UCSD-AML1 (cell line): ENCODE measurements at regions not wholly inside any gene's neighbourhood (a gene's known extent, or its start where the extent isn't known, plus 50 kb on each side); places are given as distances from the start of the nearest gene placed in this dataset.
A peak's percentile ranks its signal among the peaks of the same experiment; 100 is the strongest.

ENCODE experiments used
- DNase-seq: peaks from one replicate; lab custom pipeline; 2025; ENCODE audit not compliant: unreplicated experiment; lab: John Stamatoyannopoulos, UW

DNA sequence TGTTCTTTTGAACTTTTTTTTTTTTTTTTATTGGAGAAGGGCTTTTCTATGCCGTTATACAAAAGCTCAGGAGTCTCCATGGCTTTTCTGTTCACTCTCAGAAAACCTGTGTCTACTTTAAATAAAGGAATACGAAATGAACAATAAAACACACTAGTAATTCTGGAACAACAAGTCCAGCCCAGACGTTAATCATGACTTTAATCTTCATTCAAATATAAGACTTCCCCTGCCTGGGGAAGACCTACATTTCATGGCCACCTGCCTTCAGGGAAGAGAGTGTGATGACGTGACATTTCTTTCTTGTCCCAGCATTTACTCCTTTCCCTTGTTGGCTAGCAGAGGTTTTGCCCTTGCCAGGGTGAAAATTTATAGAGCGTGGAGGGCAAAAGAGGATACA, 564.5 kb downstream of the PDCD6IP start:
- no peak for DNase-seq

DNA sequence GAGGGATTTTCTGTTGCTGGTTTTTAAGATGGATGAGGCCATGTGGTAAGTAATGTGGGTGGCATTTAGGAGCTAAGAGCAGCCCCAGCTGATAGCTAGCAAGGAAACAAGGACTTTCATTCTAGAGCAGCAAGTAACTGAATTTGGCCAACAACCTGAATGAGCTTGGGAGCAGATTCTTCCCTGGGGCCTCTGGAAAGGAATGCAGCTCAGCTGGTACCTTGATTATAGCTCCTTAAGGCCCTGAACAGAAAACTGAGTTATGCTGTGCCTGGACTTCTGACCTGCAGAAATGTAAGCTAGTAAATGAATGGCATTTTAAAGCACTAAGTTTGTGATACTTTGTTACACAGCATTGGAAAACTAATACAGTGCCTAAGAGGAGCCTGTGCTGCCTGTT, 565.5 kb downstream of the PDCD6IP start:
- no peak for DNase-seq

DNA sequence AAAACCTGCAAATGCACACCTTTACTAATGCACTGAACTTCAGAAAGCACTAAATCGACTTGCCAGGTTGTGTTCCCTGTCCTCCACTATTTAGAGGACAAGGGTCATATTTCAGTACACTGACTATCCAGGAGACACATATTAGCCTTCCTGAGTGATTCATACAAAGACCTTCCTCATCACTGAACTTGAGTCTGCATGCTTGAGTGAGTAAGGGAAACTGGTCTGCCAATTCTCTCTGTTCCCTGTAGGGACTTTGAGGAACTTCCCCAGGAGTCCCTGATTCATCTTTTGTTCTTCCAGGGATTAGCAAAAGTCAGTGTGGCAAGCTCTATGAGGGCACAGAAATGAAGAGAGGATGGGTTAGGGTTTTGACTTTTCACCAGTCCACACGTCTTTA, 565.9 kb downstream of the PDCD6IP start:
- DNase-seq = no peak

DNA sequence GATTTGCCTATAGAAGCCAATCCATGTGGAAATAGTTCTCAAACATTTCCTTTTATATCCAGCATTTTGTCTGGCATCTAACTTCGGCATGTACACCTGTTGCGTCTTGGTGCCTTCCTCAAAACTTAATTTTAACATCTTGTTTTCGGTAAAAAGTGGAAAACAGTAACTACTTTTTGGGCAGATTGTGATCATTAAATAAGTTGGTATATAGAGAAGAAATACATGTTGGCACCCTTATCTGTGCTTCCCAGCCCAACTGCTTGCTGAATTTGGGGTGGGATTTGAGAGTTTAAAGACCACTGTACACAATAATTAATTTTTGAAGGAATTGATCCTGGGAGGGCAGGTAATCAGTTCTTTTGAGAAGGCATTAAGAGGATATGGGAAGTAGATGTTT, 566.8 kb downstream of the PDCD6IP start:
- DNase-seq = no peak

DNA sequence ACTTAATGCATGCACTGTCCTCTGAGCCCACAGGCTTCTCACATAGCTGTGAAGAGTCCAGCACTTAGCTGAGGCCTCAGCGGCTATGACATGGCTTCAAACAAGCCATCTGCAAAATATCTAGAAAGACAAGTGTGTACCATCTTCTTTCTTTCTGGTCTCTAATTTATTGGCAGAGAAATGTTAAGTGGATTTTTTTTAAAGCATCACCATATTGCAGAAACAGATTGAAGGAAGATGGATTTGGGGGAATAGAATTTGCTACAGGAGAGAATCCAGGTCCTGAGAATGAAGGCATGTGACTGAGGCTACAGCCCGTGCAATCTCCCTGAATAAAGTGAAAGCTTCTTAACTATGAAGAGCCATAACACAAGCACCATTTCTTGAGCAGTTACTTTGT, 567.3 kb downstream of the PDCD6IP start:
- DNase-seq = no peak

DNA sequence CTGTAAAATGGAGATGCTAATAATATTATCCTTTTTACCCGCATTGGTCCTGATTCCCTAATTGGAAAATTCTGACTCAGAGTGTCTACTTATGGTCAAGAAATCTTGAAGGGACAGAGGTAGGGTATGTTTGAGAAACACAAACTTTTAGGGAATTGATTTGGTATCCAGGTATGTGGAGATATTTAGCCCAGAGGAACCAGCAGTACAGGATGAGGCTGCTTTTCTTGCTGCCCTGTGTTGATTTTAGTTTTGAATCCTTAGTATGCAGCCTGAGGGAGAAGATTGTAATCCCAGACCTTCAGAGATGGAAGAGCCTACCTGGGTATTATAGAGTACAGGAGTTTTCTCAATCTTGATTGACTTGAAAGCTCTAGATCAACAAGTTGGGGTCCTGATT, 569.1 kb downstream of the PDCD6IP start:
- DNase-seq = no peak

DNA sequence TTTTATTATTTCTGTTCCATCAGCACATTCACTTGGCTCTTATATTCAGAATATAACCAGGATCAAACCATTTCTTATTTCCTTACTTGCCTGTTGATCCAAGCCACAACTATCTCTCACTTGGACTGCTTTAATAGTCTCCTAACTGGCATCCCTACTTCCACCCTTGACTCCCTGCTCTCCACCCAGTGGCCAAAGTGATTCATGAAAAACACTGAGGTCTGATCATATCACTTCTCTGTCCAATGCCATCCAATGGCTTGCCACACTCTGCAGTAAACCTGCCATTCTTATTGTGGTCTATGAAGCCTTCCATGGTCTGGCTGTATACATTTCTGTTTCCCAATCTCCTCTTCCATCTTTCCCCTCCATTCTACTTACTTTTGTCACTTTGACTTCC, 576.1 kb downstream of the PDCD6IP start:
- DNase-seq = no peak

DNA sequence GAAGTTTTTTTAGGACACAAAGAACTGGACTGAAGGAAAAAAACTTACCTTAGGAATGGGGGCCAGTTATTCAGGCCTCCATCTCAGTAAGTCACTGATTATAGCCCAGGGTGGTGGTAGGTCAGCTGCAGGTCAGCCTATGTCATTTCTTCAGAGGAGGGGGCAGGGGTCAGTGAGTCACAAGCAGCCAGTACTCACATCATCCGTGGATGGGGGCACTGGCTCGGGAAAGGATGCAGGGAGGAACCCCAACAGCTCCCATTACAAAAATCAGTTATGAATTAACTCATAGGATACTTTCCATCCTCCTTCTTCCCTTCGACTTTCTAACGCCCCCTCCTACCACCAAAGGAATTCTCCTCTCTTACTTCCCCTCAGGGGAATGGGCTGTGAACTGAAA, 578.3 kb downstream of the PDCD6IP start:
- DNase-seq = no peak

DNA sequence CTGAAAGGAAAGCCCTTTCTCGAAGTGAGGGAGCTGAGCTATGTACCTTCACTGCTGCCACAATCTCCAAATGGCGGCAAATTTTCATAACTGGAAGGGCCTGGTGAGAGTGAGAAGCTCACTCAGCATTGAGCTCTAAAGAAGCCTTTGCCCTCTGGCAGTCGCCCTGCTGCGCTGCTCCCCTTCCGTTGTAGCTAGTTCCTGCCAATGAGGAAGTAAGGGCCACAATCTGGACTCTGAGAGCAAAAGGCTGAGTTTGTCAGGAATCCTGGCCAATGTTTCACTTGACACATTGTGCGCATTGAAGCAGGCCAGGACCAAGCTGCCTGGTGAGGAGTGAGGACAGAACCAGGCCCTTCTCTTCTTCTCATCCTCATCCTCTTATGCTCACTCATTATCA, 579.5 kb downstream of the PDCD6IP start:
- peak; percentile 18 for DNase-seq

DNA sequence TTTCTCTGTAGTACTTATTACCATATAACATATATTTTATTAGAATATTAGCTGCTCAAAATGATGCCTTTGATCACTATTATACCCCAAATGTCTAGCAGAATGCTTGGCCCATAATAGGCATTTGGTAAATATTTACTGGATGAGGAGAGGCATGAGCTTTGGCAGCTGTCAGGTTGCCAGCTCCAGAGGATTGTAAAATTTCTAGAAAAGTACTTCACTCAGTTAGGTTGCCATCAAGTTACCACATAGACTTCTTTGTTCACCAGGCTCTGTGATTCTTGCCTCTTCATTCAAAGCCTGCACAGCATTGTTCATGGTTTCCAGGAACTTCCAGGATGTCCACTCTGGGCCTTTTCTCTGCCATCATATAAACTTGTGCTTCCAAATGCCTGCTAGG, 582.8 kb downstream of the PDCD6IP start:
- DNase-seq = no peak

DNA sequence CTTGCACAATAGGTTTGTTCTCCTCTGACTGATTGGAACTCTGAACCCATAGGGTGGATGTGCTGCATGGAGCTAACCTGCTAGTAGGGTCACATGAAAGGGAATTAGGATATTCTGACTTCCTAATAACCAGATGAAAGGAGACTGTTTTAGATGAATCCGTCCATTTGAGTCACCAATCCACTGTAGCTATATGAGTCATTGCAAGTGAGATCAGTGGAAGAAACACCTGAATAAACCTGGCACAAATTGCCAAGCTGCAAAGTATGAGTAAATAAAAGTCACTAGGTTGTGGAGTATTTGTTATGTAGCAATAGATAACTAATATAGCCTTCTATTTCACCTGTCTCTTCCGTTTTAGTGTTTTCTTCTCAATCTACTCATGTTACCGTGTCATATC, 584.4 kb downstream of the PDCD6IP start:
- DNase-seq = no peak

DNA sequence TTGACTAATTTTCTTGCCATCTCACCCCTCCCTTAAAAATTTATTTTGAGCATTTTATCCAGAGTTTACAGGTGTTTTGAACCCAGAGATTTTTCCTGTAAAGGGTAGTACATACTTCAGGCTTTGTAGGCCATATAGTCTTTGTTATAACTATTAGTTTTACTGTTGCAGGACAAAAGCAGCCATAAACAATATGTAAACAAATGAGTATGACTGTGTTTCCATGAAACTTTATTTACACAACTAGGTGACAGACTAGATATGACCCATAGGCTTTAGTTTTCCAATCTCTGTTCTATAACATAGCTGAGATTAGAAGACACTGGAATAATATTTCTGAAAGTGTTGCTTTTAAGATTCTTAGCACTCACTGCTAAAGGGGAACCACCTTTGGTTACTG, 587.9 kb downstream of the PDCD6IP start:
- no peak for DNase-seq

DNA sequence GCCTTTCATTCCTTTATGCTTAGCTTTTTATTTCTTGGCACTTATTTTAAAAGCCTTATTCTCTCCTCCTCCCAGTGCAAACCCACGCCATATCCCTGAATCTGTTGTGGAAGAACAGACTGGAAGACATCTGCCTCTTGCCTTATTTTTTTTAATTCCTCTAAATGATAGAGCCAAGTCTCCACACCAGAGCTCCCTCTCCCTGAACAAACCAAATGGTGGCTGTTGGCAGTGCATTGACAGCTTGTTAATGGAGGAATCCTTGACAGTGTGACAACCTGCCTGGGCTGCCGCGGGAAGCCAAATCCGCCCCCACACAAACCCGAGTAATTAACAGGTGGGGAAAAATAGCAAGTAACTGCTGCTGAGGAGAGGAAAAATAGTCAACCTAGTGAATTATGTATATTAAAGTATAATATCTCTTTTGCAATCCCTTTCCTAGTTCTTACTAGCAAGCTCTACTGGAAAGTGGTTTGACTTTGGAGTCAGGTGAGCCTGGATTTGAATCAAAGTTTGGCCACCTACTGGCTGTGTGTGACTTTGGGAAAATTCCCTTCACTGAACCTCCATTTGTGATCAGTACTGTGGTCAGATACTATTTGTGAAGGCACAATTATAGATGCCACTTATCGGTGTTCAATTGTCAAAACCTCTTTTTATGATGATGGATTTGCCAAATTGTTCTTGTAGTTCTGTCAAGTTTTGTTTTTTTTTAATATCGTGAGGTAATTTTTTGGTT, 589.6 kb downstream of the PDCD6IP start:
- no peak for DNase-seq

DNA sequence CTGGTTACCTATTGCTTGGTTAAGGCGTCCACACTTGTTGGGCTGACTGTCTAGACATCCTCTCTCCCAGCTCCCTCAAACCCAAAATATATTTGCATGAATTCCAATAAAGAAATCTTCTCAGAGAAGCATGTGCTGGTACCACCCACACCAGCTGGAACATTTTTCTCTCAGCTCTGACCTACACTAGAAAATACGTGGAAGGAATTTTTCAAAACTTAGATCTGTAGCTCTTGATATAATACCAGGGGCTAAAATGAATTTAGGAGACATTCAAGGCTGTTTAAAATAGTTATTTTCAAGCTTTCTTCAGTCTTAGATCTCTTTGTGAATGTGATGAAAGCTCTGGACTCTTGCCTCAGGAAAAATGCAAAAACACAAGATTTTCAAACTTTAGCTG, 590.4 kb downstream of the PDCD6IP start:
- DNase-seq = no peak

DNA sequence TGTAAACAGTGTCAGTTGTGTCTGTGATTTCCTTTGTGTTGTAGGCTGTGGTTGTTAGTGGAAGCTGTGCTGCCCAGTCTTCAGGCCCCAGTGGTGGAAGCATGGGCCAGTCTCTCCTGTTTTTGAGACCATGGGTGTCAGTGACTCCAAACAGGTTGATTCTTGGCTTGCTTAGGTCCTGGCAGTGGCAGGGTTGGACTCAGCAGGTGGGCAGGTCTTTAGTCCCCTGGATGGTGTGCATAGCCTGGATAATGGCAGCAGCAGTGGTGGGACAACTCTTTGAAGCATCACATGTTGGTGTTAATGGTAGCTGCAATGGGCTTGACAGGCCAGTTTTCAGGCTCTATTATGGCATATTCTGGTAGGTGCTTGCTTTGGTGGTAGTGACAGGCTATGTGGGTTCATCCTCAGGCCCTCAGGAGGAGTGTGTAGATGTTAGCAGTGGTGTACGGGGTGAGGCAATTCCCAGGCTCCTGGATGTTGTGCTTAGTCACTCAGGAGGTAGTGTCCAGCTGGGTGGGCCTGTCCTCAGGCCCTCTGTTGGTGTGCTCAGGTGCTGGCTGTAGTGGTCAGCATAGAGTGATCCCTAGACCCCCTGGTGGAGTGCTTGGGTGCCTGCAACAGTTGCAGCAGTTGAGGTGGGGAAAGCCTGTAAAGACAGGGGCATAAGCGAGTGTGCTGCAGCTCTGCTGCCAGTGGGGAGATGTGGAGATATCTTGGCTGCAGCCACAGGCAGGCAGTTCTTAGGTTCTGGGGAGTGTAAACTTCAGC, 596.7 kb downstream of the PDCD6IP start:
- no peak for DNase-seq

DNA sequence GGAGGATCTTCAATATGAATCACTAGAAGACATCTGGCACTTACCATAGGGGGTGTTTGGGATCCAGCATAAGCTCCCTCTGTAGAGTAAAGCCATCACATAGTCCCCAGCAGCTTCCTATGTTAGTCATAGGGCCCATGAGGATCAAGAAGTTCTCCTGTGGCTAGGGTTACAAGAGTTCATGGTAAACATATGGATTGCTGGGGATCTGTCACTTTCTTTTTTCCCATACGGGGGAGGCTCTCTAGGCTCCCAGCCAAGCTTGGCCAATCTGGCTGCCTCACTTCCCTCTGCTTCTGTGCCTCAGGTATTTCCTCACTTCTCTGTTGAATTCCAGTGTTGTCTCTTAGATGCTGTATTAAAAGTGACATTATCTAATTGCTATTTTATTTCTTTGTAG, 597.9 kb downstream of the PDCD6IP start:
- no peak for DNase-seq

DNA sequence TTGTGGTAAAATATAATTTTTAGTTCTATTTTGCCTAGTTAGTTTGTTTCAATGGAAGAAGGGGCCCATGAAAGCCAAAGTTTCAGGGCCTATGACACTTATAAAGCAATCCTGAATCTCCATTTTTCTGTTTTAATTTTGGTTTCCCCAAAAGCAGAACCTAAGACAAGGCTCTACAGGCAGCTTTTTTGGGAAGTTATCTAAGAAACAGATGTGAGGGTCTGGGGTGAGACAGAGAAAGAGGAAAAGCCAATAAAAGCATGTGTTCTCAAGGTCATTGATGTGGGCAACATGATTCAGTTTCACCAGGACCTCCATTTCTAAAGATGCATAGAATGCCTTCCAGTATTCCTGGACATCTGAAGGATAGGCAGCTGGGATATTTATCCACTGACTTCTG, 598.5 kb downstream of the PDCD6IP start:
- DNase-seq = no peak

DNA sequence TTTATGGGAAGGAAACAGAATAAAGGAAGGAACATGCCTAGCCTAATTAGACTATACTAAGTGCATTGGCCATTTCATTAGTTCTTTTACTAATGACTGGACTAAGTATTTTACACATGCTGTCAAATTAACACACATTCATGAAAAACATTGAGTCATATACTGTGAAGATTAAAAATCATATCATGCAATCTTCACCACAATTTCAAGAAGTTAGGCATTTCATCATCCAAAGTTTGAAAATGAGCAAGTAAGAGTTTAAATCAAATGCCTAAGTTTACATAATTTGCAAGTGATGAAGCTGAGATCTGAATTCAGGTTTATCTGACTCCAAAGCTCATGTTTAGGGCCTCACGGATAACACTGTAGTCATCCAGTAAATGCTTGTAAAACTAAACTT, 601.0 kb downstream of the PDCD6IP start:
- no peak for DNase-seq

DNA sequence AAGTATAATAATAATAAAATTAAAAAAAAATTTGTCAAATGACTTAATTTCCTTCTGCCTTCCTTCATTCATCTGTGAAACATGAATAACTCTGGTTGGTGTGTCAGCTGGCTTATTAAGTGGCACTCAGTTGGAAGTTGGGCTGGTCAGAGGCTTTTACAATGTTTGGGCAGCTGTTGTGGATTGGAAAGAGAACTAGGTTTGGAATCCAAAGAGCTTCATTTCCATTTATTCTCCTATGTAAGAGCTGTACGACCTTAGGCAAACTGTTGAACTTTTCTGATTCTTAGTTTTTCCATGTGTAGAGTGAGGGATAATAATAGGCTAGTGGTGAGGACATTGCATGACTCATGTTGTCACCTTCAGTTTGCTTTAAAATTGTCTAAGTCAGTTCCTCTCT, 606.7 kb downstream of the PDCD6IP start:
- no peak for DNase-seq

DNA sequence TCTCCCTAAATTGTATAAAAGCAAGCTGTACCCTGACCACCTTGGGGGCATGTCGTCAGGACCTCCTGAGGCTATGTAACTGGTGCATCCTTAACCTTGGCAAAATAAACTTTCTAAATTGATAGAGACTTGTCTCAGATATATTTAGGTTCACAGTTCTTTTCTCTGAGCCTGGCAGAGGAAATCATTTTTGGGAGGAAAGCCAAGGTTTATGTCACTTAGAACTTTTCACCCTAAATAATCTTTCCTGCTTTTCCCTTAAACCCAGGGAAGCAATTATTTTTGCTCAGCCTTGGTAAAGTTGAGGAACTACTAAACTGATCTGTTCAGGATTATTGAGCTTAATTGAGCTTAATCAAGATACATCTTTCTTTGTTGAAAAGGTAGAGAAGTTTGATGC, 608.9 kb downstream of the PDCD6IP start:
- no peak for DNase-seq

DNA sequence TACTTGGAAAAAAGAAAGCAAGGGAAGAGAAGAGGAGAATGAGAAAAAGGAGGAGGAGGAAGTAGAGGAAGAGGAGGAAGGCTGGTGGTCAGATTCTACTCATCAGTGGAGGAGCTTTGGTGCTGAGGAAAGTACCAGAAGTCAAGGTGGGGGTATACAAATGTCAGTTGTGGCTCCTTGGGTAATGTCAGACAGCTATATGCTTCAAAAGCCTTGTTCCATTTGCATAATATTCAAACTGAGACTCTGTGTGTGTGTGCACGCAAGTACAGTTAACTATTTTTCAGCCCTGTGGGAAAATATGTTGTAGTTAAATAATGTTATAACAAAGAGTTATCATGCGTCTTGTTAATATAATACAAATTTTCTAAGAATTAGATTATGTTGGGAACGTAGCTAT, 609.7 kb downstream of the PDCD6IP start:
- no peak for DNase-seq

DNA sequence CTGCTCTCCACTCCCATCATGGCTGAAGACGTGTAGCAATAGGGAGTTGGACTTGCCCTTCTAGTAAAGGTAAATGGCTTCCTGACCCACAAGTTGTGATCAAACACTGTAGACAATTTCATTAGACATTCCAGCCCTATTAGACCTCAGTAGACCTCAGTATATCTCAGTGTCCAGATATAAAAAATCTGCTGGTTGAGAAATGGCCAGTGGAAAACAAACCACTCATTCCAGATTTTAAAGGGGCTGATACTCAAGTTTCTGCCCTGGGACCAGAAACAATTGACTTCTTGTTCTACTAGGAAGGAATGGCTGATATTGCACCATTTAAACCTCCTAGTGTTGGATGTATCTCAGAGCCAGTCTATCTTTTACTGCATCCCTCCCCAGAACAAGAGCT, 613.2 kb downstream of the PDCD6IP start:
- DNase-seq = no peak

DNA sequence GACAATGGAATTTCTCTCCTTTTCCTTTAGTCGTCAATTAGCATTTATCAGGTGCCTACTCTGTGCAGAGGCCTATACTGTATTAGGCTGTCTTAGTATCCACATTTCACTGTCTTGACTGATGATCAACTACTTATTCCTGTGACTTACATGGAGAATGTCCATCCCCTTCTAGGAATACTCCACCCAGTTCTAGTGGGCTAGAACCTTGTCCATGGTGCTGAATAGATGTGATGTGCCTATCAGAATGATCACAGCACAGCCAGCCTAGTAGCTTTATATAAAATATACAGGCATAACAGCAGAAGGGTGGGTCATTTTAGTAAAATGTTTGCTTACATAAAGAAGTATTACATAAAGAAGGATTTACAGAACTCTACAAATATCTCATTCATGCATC, 621.4 kb downstream of the PDCD6IP start:
- DNase-seq = no peak
